D341Med (cell line): ENCODE measurements at regions not wholly inside any gene's neighbourhood (a gene's known extent, or its start where the extent isn't known, plus 50 kb on each side); places are given as distances from the start of the nearest gene placed in this dataset.
"Not testable (repeated sequence)": the region's sequence is repeated elsewhere in the genome, so short reads cannot be mapped to it uniquely, and the experiment has no call there.

ENCODE experiments used
- DNase-seq: peaks from one replicate; pipeline ENCODE4 v3.0.0; 2012; ENCODE audit warnings: low spot score

DNA sequence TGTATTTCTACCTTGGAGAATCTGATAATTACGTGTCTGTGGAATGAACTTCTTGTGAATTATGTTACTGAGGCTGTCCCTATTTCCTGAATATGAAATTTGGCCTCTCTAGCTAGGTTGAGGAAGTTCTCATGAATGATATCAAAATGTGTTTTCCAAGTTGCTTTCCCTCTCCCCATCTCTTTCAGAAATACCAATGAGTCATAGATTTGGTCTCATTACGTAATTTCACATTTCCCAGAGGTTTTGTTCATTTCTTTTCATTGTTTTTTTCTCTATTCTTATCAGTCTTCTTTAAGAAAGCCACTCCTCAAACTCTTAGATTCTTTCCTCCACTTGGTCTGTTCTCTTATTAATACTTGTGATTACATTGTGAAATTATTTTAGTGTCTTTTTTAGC, 923.8 kb upstream of the CDH9 start:
- DNase-seq, result no peak

- DNase-seq, result peak; percentile 26
These were observed 908.7 kb upstream of the CDH9 start for GRCh38 chr5:27947088-27947487.

GRCh38 chr5:27944471-27944870, 906.1 kb upstream of the CDH9 start:
- no peak for DNase-seq

GRCh38 chr5:27938989-27939388, 900.6 kb upstream of the CDH9 start:
- no peak for DNase-seq

DNA sequence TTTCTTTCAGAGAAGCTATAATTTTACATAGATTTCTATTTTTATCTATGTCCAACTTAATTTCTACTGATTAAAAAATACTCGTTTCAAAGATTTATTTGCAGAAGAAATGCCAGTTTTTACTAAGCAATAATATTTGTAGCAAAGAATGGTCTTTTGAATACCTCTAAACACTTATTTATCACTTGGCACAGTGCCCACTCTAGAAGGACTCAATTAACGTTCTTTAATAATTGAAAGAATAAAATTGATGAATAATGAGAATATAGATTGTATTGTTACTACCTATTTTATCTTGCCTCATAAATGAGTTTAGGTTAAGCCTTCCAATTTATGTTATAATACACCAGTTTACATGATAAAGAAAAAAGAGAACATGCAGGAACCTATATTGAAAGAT, 889.7 kb upstream of the CDH9 start:
- no peak for DNase-seq

GRCh38 chr5:27911216-27911615, 872.8 kb upstream of the CDH9 start:
- no peak for DNase-seq

- no peak for DNase-seq
These were observed 870.0 kb upstream of the CDH9 start for GRCh38 chr5:27908341-27908740.

DNA sequence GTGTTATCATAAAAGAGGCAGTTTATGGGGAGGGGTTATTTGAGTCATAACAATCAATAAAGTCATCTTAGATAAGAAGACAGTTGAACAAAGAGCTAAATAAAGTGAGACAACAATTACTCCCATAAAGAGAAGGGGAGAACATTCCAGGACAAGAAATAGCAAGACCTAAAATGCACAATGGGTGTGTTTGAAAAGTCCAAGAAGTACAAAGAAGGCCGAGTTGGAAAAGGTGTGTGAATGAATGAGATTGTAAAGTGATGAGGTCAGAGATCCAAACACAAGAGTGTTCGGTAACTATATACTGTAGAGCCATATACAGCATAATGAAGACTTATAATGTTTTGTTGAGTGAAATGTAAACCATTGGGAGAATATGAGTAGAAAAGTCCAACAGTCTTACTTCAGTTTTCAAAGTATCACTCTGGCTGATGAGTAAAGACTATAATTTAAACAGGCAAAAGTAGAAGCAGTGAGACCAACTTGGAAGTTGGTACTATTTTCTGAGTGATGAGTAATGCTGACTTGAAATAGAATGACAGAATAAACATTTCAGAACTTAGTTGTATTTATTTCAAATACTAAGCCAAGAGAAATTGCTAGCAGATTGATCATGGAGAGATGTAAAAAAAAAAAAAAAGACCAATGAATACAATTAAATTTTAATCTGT, 868.7 kb upstream of the CDH9 start:
- no peak for DNase-seq

DNA sequence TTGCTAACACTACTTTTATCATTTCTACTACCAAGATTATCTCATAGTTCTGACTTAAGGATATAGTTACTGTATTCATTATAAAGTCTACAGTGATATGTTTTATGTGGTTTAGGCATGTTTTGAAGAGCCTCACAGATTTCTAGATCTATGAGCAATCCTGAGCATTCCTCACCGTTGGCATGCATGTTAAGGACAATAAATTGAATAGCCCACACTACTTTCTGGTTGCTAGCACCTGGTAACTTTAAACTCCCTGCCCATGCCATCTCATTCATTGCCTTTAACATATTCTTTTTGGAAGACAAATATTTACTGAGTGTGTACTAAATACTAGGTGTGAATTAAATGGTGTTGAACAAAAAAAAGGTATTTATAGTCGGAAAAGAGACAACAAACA, 868.1 kb upstream of the CDH9 start:
- no peak for DNase-seq

GRCh38 chr5:27900761-27901160, 862.4 kb upstream of the CDH9 start:
- DNase-seq, result no peak

DNA sequence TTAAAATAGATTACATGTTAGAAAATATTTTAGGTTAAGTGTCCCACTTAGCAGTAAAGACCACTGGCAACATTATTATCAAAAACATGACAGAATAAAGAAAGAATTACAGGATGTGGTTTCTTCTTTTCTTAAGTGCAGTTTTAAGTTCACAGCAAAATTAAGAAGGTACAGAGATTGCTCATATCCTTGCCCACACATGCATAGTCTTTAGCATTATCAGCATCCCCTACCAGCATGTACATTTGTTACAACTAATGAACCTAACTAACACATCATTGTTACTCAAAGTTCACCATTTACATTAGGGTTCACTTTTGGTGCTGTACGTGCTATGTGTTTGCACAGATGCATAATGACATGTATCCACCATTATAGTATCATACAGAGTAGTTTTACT, 837.7 kb upstream of the CDH9 start:
- no peak for DNase-seq

GRCh38 chr5:27875148-27875547, 836.8 kb upstream of the CDH9 start:
- no peak for DNase-seq

GRCh38 chr5:27868292-27868691, 829.9 kb upstream of the CDH9 start:
- DNase-seq, result no peak

- DNase-seq, result no peak
These were observed 817.1 kb upstream of the CDH9 start for GRCh38 chr5:27855491-27855890.

- DNase-seq, result no peak
These were observed 816.0 kb upstream of the CDH9 start for GRCh38 chr5:27854243-27854852.

DNA sequence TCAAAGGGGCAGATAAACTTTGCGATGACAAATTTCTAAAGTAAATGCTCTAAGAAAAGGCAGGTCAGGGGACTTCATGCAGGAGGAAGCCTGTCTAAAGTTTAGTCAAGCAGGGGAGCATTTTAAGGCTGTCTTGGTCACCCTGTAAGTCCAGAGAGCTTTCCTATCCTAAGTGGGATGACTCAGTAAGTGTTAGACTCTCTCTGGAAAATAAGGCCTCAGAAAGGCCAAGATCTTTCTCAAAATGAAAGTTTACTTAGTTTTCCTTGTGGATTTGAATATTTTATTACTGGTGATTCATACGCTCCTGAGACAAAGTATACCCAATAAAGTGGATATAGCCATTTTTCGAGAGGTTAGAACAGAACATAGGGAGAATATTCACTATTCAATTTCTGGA, 806.9 kb upstream of the CDH9 start:
- no peak for DNase-seq

DNA sequence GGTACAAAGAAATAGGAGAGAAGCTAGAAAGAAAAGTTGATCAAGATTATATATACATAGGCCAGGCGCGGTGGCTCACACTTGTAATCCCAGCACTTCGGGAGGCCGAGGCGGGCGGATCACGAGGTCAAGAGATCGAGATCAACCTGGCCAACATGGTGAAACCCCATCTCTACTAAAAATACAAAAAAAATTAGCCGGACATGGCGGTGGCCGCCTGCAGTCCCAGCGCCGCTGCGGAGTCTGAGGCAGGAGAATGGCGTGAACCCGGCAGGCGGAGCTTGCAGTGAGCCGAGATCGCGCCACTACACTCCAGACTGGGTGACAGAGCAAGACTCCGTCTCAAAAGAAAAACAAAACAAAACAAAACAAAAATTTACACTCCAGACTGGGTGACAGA, 798.3 kb upstream of the CDH9 start:
- not testable (repeated sequence) for DNase-seq

GRCh38 chr5:27832886-27833285, 794.5 kb upstream of the CDH9 start:
- no peak for DNase-seq

DNA sequence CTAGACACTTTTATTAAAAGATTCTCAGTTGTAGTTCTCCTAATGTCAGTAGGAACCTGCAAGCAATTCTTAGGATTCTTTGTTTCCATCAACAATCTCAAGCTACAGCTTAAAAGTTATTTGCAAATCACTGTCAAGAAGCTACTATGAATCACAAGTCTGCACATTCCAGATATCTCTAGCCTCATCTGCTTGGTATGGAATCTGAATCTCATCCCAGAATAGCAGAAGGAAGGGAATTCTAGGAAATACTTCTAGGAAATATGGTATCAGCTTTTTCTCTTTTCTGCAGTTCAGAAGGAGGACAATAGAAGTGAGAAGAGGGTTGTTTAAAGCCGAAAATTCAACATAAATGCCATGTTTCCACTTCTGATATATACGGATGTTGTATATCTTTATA, 792.2 kb upstream of the CDH9 start:
- DNase-seq, result no peak

- DNase-seq, result no peak
These were observed 783.3 kb upstream of the CDH9 start for GRCh38 chr5:27821681-27822080.

GRCh38 chr5:27818888-27819287, 780.5 kb upstream of the CDH9 start:
- no peak for DNase-seq

DNA sequence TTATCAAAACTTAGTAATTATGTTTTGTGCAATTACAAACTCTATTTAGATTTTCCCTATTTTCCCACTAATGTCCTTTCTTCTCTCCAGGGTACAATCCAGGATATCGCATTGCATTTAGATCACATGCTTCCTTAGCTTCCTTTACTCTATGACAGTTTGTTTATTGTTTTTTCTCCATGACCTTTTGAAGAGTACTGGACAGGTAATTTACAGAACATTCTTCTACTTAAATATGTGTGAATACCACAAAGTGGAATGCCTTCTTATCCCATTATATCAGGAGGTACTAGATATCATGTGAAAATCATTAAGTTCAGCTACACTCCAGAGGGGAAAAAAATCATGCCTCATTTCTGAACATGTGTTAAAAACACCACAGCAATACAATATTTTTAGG, 776.6 kb upstream of the CDH9 start:
- no peak for DNase-seq

DNA sequence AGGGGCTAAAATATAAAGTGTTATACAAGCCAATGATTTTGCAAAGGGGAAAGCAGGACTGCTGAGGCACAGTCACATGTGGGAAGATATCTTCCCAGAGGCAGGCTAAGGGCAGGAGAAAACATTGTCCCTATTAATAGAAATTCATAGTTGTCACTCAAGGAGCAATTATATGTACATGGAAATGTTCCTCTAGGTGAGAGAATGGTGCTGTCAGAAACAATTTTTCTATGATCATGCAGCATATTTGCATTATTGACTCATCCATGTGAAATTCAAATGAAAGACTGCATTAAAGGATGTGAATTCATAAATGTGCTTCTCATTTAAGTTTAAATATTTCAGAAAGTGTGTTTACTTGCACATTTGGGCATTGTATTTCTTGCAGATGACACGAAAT, 775.9 kb upstream of the CDH9 start:
- no peak for DNase-seq

- DNase-seq, result no peak
These were observed 772.1 kb upstream of the CDH9 start for GRCh38 chr5:27810458-27810857.
